ENCODE measurements at regions not wholly inside any gene's neighbourhood (a gene's known extent, or its start where the extent isn't known, plus 50 kb on each side); places are given as distances from the start of the nearest gene placed in this dataset.

DNA sequence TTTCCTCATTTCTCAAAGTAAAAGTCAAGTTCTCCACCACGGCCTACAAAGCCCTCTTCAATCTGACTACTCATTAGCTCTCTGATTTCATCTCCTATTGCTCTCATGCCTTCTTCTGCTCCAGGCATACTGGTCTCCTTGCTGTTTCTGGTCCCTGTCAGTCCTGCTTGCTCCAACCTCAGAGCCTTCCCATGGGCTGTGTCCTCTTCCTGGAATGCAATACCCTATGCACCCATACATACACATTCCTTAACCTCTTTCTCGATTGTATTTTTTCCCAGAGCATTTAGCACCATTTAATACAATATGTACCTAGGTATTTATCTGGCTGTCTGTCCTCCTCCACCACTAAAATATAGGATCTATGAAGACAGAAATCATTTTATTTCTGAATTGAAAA lies 385.2 kb downstream of the GASK1B start:
- TF ChIP-seq CREB1 (IDR thresholded peaks at IDR 0.05; ENCODE audit: low read depth) (no peak), RAD21 (IDR thresholded peaks at IDR 0.05; ENCODE audit: low read depth) (no peak), EGR1 (IDR thresholded peaks at IDR 0.05) (no peak), ZBTB7A (IDR thresholded peaks at IDR 0.05; ENCODE audit: low read depth) (no peak), YY1 (IDR thresholded peaks at IDR 0.05; ENCODE audit: low read depth) (no peak), NFIC (IDR thresholded peaks at IDR 0.05) (no peak), CEBPB (IDR thresholded peaks at IDR 0.05) (no peak), TEAD4 (IDR thresholded peaks at IDR 0.05) (no peak), TCF12 (IDR thresholded peaks at IDR 0.05; ENCODE audit: low read depth) (no peak), TAF1 (IDR thresholded peaks at IDR 0.05; ENCODE audit: low read depth) (no peak), EP300 (IDR thresholded peaks at IDR 0.05; ENCODE audit: borderline replicate concordance) (no peak), FOXM1 (IDR thresholded peaks at IDR 0.05; ENCODE audit: borderline replicate concordance, low read depth) (no peak)
- TF ChIP-seq, protein P1, sequence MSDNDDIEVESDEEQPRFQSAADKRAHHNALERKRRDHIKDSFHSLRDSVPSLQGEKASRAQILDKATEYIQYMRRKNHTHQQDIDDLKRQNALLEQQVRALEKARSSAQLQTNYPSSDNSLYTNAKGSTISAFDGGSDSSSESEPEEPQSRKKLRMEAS (IDR thresholded peaks at IDR 0.05) = no peak
- TF ChIP-seq, protein P2, sequence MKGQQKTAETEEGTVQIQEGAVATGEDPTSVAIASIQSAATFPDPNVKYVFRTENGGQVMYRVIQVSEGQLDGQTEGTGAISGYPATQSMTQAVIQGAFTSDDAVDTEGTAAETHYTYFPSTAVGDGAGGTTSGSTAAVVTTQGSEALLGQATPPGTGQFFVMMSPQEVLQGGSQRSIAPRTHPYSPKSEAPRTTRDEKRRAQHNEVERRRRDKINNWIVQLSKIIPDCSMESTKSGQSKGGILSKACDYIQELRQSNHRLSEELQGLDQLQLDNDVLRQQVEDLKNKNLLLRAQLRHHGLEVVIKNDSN (IDR thresholded peaks at IDR 0.05) = no peak

DNA sequence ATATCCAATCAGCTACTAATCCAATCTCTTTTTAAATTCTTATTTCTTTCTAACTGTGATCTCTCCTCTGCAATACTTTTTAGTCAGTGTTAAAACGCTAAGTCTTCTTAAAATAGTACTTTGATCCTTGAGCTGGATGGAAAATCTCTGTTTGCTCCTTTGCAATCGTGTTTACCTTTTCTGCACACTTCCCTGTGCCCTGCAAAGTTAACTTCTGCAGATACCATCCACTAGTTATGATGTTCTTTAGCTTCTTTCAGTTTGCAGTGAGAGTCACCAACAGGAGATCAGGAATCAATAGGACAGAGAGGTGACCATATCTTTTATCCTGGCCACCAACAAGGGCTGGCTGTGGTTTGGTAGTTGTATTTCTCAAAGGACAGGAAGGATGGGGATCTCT lies 391.5 kb downstream of the GASK1B start:
- TF ChIP-seq TCF12 (IDR thresholded peaks at IDR 0.05; ENCODE audit: low read depth) = no peak
- TF ChIP-seq RAD21 (IDR thresholded peaks at IDR 0.05; ENCODE audit: low read depth) = no peak
- TF ChIP-seq YY1 (IDR thresholded peaks at IDR 0.05; ENCODE audit: low read depth) = no peak
- no peak for TF ChIP-seq ZBTB7A (IDR thresholded peaks at IDR 0.05; ENCODE audit: low read depth)
- no peak for TF ChIP-seq EP300 (IDR thresholded peaks at IDR 0.05; ENCODE audit: borderline replicate concordance)
- TF ChIP-seq, protein P1 (IDR thresholded peaks at IDR 0.05) = no peak
- TF ChIP-seq, protein P3, sequence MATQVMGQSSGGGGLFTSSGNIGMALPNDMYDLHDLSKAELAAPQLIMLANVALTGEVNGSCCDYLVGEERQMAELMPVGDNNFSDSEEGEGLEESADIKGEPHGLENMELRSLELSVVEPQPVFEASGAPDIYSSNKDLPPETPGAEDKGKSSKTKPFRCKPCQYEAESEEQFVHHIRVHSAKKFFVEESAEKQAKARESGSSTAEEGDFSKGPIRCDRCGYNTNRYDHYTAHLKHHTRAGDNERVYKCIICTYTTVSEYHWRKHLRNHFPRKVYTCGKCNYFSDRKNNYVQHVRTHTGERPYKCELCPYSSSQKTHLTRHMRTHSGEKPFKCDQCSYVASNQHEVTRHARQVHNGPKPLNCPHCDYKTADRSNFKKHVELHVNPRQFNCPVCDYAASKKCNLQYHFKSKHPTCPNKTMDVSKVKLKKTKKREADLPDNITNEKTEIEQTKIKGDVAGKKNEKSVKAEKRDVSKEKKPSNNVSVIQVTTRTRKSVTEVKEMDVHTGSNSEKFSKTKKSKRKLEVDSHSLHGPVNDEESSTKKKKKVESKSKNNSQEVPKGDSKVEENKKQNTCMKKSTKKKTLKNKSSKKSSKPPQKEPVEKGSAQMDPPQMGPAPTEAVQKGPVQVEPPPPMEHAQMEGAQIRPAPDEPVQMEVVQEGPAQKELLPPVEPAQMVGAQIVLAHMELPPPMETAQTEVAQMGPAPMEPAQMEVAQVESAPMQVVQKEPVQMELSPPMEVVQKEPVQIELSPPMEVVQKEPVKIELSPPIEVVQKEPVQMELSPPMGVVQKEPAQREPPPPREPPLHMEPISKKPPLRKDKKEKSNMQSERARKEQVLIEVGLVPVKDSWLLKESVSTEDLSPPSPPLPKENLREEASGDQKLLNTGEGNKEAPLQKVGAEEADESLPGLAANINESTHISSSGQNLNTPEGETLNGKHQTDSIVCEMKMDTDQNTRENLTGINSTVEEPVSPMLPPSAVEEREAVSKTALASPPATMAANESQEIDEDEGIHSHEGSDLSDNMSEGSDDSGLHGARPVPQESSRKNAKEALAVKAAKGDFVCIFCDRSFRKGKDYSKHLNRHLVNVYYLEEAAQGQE (IDR thresholded peaks at IDR 0.05; ENCODE audit: low read depth) = no peak
- no peak for TF ChIP-seq FOXM1 (IDR thresholded peaks at IDR 0.05; ENCODE audit: borderline replicate concordance, low read depth)

DNA sequence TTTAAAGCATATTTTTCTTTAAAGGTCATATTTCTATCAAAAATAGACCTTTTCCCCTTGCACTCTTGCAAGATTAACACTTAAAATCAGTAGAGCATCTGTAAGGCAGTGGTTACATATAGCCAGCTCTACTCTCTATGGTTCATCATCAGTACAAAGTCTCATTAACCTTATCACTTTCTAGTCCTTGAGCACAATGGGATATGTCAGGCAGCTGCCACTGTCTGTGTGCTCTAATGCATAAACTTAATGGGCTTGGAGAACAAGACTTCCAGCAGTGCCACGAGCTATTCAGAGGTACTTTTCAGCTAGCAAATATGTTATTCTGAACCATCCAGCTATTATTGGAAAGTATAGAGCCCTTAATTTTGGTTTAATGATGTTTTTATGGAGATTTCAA lies 393.7 kb downstream of the GASK1B start:
- TF ChIP-seq TCF12 (IDR thresholded peaks at IDR 0.05; ENCODE audit: low read depth) = no peak
- TF ChIP-seq CEBPB (IDR thresholded peaks at IDR 0.05) = no peak
- TF ChIP-seq TAF1 (IDR thresholded peaks at IDR 0.05; ENCODE audit: low read depth) = no peak
- TF ChIP-seq, protein P2 (IDR thresholded peaks at IDR 0.05) = no peak
- TF ChIP-seq RAD21 (IDR thresholded peaks at IDR 0.05; ENCODE audit: low read depth) = no peak
- no peak for TF ChIP-seq ZBTB7A (IDR thresholded peaks at IDR 0.05; ENCODE audit: low read depth)
- no peak for TF ChIP-seq FOXM1 (IDR thresholded peaks at IDR 0.05; ENCODE audit: borderline replicate concordance, low read depth)
- TF ChIP-seq, protein P3 (IDR thresholded peaks at IDR 0.05; ENCODE audit: low read depth) = no peak
- no peak for TF ChIP-seq EP300 (IDR thresholded peaks at IDR 0.05; ENCODE audit: borderline replicate concordance)
- TF ChIP-seq, protein P1 (IDR thresholded peaks at IDR 0.05) = no peak
- no peak for TF ChIP-seq CREB1 (IDR thresholded peaks at IDR 0.05; ENCODE audit: low read depth)
- no peak for TF ChIP-seq TEAD4 (IDR thresholded peaks at IDR 0.05)
- no peak for TF ChIP-seq YY1 (IDR thresholded peaks at IDR 0.05; ENCODE audit: low read depth)

DNA sequence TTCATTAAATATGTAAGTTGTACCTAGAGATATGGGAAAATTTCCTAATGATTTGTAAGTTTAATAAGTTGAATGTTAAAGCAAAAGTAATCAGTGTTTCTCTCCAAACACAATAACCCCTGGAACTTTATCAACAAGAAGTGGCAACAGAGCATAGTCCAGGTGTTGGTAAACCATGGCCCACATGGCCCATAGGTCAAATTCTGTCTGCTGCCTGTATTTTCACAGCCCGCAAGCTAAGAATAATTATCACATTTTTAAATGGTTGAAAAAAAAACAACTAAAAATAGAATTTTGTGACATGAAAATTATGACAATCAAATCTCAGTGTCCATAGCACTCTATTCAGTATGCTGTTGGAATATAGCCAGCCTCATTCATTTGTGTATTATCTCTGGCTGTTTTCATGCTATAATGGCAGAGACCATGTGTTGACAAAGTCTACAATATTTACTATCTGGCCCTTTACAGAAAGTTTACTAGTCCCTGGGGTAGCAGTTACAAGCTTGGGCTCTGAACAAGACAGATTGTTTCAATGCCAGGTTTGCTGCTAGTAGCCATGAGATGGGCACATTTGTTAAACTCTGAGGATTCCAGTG lies 395.8 kb downstream of the GASK1B start:
- TF ChIP-seq ZBTB7A (IDR thresholded peaks at IDR 0.05; ENCODE audit: low read depth) (no peak), TAF1 (IDR thresholded peaks at IDR 0.05; ENCODE audit: low read depth) (no peak), RAD21 (IDR thresholded peaks at IDR 0.05; ENCODE audit: low read depth) (no peak), TCF12 (IDR thresholded peaks at IDR 0.05; ENCODE audit: low read depth) (no peak), EGR1 (IDR thresholded peaks at IDR 0.05) (no peak), EP300 (IDR thresholded peaks at IDR 0.05; ENCODE audit: borderline replicate concordance) (no peak), NFIC (IDR thresholded peaks at IDR 0.05) (no peak), FOXM1 (IDR thresholded peaks at IDR 0.05; ENCODE audit: borderline replicate concordance, low read depth) (no peak), YY1 (IDR thresholded peaks at IDR 0.05; ENCODE audit: low read depth) (no peak), CREB1 (IDR thresholded peaks at IDR 0.05; ENCODE audit: low read depth) (no peak), TEAD4 (IDR thresholded peaks at IDR 0.05) (no peak), CEBPB (IDR thresholded peaks at IDR 0.05) (no peak)
- TF ChIP-seq, protein P1 (IDR thresholded peaks at IDR 0.05) = no peak
- TF ChIP-seq, protein P2 (IDR thresholded peaks at IDR 0.05) = no peak
- TF ChIP-seq, protein P3 (IDR thresholded peaks at IDR 0.05; ENCODE audit: low read depth) = no peak

Data from Ishikawa (cell line).